Activated naive CD8-positive, alpha-beta T cell treated with anti-CD3 and anti-CD28 coated beads for 36 hours (primary cell): ENCODE measurements at regions not wholly inside any gene's neighbourhood (a gene's known extent, or its start where the extent isn't known, plus 50 kb on each side); places are given as distances from the start of the nearest gene placed in this dataset.
"Not testable (repeated sequence)": the region's sequence is repeated elsewhere in the genome, so short reads cannot be mapped to it uniquely, and the experiment has no call there.

Source experiments
- DNase-seq: peaks from one replicate; pipeline ENCODE4 v3.0.0; 2021
- H3K27ac Mint-ChIP-seq: one replicate; pipeline ENCODE4 v1.8.0; 2022; ENCODE audit warnings: mild to moderate bottlenecking, moderate library complexity, mixed read lengths
- H3K27me3 Mint-ChIP-seq: one replicate; pipeline ENCODE4 v1.8.0; 2022; ENCODE audit warnings: mild to moderate bottlenecking, mixed read lengths
- H3K36me3 Mint-ChIP-seq: one replicate; pipeline ENCODE4 v1.8.0; 2021; ENCODE audit warnings: mild to moderate bottlenecking, mixed read lengths
- H3K4me1 Mint-ChIP-seq: one replicate; pipeline ENCODE4 v1.8.0; 2021; ENCODE audit warnings: mixed read lengths
- H3K4me3 Mint-ChIP-seq: one replicate; pipeline ENCODE4 v1.8.0; 2022; ENCODE audit warnings: mild to moderate bottlenecking, moderate library complexity, mixed read lengths
- H3K9me3 Mint-ChIP-seq: one replicate; pipeline ENCODE4 v1.8.0; 2022; ENCODE audit warnings: mixed read lengths

DNA sequence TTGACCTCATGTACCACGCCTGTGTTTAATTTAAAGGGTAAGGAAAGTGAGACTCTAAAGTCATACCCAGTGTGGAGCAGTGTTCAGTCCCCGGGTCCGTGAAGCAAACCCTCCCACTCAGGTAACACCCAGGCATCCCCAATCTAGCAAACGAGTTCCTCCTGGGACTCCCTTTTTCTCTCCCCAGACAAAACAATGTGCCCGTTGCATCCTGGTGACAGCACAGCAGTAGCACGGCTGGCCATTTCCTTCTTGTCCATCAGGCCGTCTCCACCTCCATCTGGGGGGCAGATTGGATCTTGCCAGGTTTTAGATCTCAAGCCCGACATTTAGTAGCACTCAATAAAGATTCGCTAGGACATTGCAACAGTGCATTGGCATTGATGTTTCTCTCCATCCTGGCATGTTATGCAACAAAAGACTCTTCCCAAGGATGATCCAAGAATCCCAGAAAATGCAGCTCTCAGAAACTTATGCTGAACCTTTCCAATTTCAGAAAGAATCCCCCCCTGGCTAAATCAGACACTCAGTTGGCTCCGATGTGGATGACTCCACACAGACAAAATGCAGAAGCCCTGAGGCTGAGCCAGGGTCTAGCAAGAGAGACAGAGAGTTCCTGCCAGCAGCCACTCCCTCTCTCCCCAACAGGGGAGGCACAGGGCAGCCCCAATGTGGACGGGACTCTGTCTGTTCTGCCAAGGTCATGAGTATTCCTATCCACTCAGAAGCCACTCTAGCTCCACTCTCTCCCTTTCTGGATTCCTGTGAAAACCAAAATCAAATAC is 274.5 kb upstream of the MGMT start:
- Mint-ChIP-seq H3K27ac (no peak overlapping the region), H3K4me1 (peaks cover 11% of the 10 kb centered on the region), H3K4me3 (no peak overlapping the region), H3K27me3 (peaks cover 11% of the 10 kb centered on the region), H3K36me3 (peaks cover 3% of the 10 kb centered on the region), H3K9me3 (peaks cover 6% of the 10 kb centered on the region)
- no peak for DNase-seq

DNA sequence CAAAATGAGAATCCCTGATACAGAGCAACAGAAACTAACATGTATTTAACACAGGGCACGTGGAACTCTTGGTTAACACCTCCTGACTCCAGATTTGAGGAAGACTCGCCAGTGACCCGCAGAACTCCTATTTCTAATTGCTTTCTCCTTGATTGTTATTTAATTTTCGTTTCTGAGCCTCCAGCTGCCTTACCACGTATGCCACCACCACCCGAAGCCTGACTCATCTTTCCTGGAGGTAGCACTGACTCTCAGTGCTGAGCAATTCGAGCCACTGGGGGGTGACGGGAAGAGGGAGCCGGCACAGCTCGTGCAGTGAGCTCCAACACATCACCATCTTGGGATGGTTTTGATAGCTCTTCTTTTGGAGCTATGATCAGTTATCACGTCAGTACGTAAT is 273.9 kb upstream of the MGMT start:
- H3K27me3 Mint-ChIP-seq = peaks cover 8% of the 10 kb centered on the region
- H3K9me3 Mint-ChIP-seq = peaks cover 2% of the 10 kb centered on the region
- H3K27ac Mint-ChIP-seq = no peak overlapping the region
- peak; percentile 26 for DNase-seq
- H3K36me3 Mint-ChIP-seq = no peaks in the 10 kb centered on the region
- no peak overlapping the region for H3K4me3 Mint-ChIP-seq
- H3K4me1 Mint-ChIP-seq = peaks cover 11% of the 10 kb centered on the region

DNA sequence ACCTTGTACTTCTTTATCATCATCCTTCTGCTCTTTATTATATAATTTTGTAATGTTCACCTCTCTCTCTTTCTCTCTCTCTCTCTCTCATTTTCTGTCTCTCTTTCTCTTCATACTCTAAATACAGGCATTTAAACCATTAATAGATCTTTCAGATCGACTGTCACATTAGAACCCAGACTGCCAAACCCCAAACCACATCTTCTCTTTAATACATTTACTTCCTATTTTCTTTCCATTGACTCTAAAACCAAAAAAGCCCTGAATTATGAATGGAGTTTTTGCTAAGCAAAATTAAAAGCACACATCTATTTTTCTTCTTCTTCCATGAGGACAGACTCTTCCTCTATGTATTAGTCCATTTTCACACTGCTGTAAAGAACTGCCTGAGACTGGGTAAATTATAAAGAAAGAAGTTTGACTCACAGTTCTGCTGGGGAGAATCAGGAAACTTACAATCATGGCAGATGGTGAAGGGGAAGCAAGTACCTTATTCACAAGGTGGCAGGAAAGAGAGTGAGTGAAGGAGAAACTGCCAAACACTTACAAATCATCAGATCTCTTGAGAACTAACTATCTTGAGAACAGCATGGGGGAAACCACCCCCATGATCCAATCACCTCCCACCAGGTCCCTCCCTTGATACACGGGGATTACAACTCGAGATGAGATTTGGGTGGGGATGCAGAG is 272.7 kb upstream of the MGMT start:
- H3K4me1 Mint-ChIP-seq = peaks cover 11% of the 10 kb centered on the region
- no peak overlapping the region for H3K4me3 Mint-ChIP-seq
- no peak for DNase-seq
- H3K36me3 Mint-ChIP-seq = no peaks in the 10 kb centered on the region
- H3K27ac Mint-ChIP-seq = no peak overlapping the region
- peaks cover 8% of the 10 kb centered on the region for H3K27me3 Mint-ChIP-seq
- H3K9me3 Mint-ChIP-seq = no peaks in the 10 kb centered on the region

DNA sequence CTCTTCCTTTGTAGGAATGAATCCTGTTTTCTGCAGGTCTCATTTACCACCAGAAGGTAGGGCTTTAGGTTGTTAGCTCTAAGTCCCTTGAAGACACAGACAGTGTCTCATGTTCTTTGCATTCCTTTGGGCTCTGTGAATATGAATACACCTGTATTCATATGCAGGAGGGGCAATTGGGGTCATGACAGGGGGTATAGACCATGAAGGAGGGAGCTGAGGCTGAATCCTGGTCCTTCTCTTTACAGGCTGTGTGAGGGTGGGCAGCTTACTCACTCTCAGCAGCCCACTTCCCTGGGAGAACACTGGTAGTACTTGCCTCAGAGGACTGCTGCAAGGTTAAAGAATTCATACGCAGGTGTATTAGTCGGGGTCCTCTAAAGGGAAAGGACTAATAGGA is 267.2 kb upstream of the MGMT start:
- Mint-ChIP-seq H3K27ac (no peak overlapping the region), H3K4me3 (no peak overlapping the region), H3K27me3 (no peaks in the 10 kb centered on the region), H3K36me3 (no peaks in the 10 kb centered on the region), H3K4me1 (peaks cover 1% of the 10 kb centered on the region), H3K9me3 (no peaks in the 10 kb centered on the region)
- no peak for DNase-seq

DNA sequence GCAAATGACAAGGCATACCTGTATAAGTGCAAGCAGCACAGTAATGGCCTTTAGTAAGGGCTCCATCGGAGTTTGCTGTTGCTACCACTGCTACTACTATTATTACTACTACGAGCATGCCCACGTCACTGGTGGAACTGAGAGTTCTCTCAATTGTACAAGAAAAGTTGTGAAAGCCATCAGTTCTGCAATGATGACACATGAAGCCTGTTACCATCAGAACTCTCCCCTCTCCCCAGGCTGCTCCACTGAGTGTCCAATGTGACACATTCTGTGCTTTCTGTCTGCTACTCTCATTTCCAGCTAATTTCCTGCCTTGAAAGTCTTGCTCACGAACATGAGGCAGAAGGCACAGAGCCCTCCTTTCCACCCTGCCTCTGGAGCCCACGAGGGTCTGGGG is 263.2 kb upstream of the MGMT start:
- no peaks in the 10 kb centered on the region for H3K36me3 Mint-ChIP-seq
- H3K4me3 Mint-ChIP-seq = no peak overlapping the region
- no peaks in the 10 kb centered on the region for H3K4me1 Mint-ChIP-seq
- no peak for DNase-seq
- no peaks in the 10 kb centered on the region for H3K9me3 Mint-ChIP-seq
- H3K27me3 Mint-ChIP-seq = no peaks in the 10 kb centered on the region
- no peak overlapping the region for H3K27ac Mint-ChIP-seq

DNA sequence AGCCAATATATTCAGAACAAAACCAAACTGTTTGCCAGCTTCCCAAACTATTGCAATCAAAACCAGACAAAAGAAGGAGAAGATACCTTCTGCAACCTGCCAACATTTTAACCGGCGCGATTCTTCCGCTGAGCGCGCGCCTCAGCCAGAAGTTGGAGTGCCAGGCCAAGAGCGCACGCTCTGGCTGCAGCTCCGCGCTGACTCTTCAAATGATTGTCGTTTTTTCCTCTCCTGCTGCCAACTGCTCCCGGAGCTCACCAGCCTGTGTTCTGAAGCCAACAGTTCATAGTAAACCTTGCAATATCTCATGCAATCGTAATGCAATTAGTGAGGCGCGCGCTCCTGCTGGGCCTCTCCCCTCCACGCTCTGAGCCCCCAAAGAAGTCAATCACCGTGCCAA is 259.7 kb upstream of the MGMT start:
- Mint-ChIP-seq H3K9me3 (no peaks in the 10 kb centered on the region), H3K27ac (no peak overlapping the region), H3K27me3 (no peaks in the 10 kb centered on the region), H3K4me3 (no peak overlapping the region), H3K36me3 (no peaks in the 10 kb centered on the region), H3K4me1 (no peaks in the 10 kb centered on the region)
- no peak for DNase-seq

DNA sequence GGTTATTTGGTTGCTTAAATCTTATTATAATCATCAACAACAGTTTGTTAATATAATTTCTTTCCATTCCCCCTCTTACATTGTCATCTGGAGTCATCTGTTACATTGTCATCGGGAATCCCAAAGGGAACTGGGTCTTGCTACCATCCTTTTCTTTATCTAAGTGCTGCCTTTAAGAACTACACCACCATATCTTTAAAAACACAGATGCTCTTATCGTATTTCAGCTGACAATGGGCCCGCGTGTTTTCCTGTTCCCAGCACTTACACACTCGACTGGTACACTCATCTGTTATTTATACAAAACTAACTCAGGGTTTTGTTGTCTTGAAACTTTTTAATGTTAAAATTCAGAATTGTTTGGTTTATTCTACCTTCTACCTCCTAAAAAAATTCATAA is 256.2 kb upstream of the MGMT start:
- Mint-ChIP-seq H3K9me3 (peaks cover 4% of the 10 kb centered on the region), H3K36me3 (no peaks in the 10 kb centered on the region), H3K4me1 (no peaks in the 10 kb centered on the region), H3K27me3 (no peaks in the 10 kb centered on the region), H3K27ac (no peak overlapping the region), H3K4me3 (no peak overlapping the region)
- no peak for DNase-seq

DNA sequence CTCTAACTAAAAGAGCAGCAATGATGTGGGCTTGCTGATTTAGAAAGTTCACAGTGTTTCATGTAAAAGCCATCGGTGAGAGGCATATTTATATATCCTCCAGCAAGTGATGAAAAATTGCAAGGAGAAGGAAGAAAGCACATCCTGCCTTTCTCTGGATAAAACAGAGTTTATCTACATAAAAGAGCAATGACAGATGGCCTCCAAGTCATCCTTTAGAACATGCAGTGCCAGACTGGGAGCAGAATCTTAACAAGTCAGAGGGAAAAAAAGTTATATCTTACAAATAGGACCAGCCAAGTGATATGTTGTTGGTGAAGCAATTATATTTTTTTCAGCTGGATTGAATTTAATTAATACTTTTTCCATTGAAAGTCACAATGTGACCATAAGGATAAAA is 253.8 kb upstream of the MGMT start:
- no peak for DNase-seq
- Mint-ChIP-seq H3K9me3 (peaks cover 4% of the 10 kb centered on the region), H3K4me3 (no peak overlapping the region), H3K4me1 (no peaks in the 10 kb centered on the region), H3K27ac (no peak overlapping the region), H3K36me3 (no peaks in the 10 kb centered on the region), H3K27me3 (peaks cover 4% of the 10 kb centered on the region)

DNA sequence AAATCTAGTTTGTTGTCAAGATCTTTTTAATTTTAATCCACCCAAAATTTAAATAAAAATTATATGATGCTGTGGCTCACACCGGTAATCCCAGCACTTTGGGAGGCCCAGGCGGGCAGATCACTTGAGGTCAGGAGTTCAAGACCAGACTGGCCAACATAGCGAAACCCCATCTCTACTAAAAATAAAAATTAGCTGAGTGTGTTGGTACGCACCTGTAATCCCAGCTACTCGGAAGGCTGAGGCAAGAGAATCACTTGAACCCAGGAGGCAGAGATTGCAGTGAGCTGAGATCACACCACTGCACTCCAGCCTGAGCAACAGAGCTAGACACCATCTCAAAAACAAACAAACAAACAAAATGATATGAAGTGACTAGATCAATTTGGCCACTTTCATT is 253.0 kb upstream of the MGMT start:
- H3K27me3 Mint-ChIP-seq, H3K36me3 Mint-ChIP-seq, H3K9me3 Mint-ChIP-seq, DNase-seq, H3K4me3 Mint-ChIP-seq, H3K4me1 Mint-ChIP-seq, H3K27ac Mint-ChIP-seq: not testable (repeated sequence)

DNA sequence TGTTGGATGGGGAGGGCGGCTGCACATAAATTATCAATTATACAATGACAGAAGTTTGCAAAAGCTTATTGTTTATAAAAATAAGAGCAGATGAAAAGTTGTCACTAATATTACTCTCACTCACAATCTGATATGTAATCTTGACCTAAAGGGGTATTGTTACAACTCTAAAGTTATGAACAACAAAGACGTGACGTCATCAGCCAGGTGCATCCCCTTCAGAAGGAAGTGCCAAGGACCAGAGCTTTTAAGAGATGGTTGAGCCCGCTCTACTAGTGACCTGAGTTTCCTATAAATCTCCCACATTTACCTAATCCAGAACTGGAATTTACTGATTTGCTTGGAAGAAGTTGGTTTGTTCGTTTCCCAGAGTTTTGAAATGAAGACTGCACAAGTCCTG is 247.7 kb upstream of the MGMT start:
- Mint-ChIP-seq H3K27me3 (peaks cover 4% of the 10 kb centered on the region), H3K36me3 (no peaks in the 10 kb centered on the region), H3K9me3 (peaks cover 9% of the 10 kb centered on the region), H3K4me3 (no peak overlapping the region), H3K27ac (no peak overlapping the region), H3K4me1 (no peaks in the 10 kb centered on the region)
- DNase-seq = no peak

DNA sequence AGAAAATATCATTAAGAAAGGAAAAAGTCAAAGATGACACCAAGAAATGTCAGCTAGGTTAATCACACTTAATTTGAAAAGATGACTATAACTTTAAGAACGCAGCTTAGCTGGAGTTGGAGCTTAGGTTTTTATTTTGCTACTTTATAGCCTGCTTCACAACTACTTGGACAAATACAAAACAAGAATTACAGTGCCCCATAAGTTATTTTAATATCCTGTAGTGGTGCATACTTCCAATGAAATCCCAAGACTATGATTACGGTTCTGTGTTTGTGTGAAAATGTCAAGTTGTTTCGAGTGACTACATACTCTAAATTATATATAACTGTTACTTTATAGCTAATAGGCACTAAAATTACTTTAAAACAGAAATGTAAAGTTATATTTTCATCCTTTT is 244.6 kb upstream of the MGMT start:
- H3K4me3 Mint-ChIP-seq = no peak overlapping the region
- H3K36me3 Mint-ChIP-seq = no peaks in the 10 kb centered on the region
- H3K9me3 Mint-ChIP-seq = peaks cover 5% of the 10 kb centered on the region
- no peaks in the 10 kb centered on the region for H3K4me1 Mint-ChIP-seq
- no peak overlapping the region for H3K27ac Mint-ChIP-seq
- no peak for DNase-seq
- no peaks in the 10 kb centered on the region for H3K27me3 Mint-ChIP-seq

DNA sequence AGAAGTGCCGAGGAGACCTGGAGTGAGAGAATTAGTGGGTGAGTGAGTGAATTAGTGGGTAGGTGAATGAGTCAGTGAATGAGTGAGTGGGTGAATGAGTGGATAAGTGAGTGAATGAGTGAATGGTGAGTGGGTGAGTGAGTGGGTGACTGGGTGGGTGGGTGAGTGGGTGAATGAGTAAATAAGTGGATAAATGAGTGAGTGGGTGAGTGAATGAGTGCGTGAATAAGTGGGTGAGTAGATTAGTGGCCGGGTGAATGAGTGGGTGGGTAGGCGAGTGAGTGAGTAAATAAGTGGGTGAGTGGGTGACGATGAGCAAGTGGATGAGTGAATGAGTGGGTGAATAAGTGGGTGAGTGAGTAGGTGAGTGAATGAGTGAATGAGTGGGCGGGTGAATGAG is 243.7 kb upstream of the MGMT start:
- no peak overlapping the region for H3K27ac Mint-ChIP-seq
- no peaks in the 10 kb centered on the region for H3K36me3 Mint-ChIP-seq
- no peak overlapping the region for H3K4me3 Mint-ChIP-seq
- H3K4me1 Mint-ChIP-seq = no peaks in the 10 kb centered on the region
- peaks cover 5% of the 10 kb centered on the region for H3K9me3 Mint-ChIP-seq
- DNase-seq = no peak
- H3K27me3 Mint-ChIP-seq = no peaks in the 10 kb centered on the region

DNA sequence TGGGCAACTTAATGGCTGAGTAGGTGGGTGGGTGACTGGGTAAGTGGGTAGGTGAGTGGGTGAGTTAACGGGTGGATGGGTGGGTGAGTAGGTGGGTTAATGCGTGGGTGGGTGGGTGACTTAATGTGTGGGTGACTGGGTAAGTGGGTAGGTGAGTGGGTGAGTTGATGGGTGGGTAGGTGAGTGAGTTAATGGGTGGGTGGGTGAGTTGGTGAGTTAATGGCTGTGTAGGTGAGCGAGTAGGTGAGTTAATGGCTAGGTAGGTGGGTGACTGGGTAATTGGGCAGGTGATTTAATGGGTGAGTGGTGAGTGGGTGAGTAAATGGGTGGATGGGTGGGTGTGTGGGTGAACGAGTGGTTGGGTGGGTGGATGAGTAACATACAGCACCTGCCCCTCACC is 243.0 kb upstream of the MGMT start:
- no peaks in the 10 kb centered on the region for H3K27me3 Mint-ChIP-seq

DNA sequence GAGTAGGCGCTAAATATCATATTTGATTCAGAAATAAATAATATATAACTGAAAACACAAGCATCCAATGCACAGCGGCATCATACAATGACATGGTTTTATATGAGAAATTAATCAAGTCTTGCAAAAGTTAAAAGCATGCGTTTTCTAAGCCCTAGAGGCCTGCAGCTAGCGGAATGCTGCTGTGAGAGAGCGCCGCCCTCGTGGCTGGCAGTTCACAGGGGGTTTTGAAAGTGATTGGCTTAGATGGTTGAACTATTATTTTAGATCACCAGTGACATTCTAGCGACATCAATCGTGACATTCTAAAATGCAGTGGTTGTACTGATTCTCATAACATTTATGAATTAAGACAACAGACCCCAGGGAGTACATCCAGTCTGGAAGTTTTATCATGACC is 235.2 kb upstream of the MGMT start:
- no peaks in the 10 kb centered on the region for H3K27me3 Mint-ChIP-seq
- no peak overlapping the region for H3K4me3 Mint-ChIP-seq
- no peak overlapping the region for H3K27ac Mint-ChIP-seq
- peaks cover 2% of the 10 kb centered on the region for H3K4me1 Mint-ChIP-seq
- no peak for DNase-seq
- no peaks in the 10 kb centered on the region for H3K9me3 Mint-ChIP-seq
- H3K36me3 Mint-ChIP-seq = no peaks in the 10 kb centered on the region

More for the DNA sequence above, 243.0 kb upstream of the MGMT start:
- H3K9me3 Mint-ChIP-seq = peaks cover 5% of the 10 kb centered on the region
- no peak overlapping the region for H3K27ac Mint-ChIP-seq
- H3K36me3 Mint-ChIP-seq = no peaks in the 10 kb centered on the region
- DNase-seq = no peak
- H3K4me3 Mint-ChIP-seq = no peak overlapping the region
- no peaks in the 10 kb centered on the region for H3K4me1 Mint-ChIP-seq

DNA sequence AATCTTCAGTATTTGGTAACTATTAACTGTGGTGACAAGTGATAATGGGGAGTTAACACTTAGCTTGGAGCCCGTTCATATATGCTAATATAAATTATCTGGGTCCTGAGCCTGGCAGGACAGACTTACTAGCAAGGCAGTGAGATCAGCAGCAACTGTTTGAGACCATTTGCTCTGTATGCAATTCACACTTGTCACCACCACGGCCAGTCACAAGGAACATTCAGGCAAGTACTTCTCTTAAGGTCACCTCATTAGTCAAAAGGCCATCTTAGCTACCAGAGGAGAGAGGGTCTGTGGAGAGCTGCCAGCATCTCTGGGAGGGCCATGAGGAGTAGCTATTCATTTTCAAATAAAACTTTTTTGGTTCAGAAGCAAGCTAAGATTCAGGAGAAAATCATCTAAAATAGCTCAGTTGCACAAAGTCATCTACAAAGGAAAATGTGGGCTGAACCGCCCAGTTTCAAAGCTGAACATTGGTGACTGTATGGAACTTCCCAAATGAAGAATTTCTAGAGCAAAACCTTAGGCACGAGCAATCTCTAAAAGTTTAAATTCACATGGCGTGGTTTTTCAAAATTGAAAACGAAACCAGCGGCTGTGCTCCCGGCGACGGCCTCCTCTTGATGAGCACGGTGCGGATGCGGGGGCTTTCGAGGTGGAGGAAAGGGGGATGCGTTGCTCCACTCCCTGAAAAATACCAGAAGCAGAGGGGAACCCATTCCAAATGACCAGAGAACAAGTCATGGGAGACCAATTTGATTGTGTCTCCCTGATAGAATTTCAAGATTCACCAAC is 233.5 kb upstream of the MGMT start:
- Mint-ChIP-seq H3K36me3 (no peaks in the 10 kb centered on the region), H3K27me3 (no peaks in the 10 kb centered on the region), H3K4me3 (no peak overlapping the region), H3K4me1 (peaks cover 2% of the 10 kb centered on the region), H3K27ac (no peak overlapping the region), H3K9me3 (no peaks in the 10 kb centered on the region)
- no peak for DNase-seq
